Gastroesophageal sphincter (tissue), 3 donors: ENCODE measurements at regions not wholly inside any gene's neighbourhood (a gene's known extent, or its start where the extent isn't known, plus 50 kb on each side); places are given as distances from the start of the nearest gene placed in this dataset.

Source experiments
- EP300 ChIP-seq: sonication (generic); formaldehyde crosslinking; IDR thresholded peaks from one replicate; pipeline ENCODE4 v1.6.1; 2017; ENCODE audit warnings: antibody characterized with exemption, mild to moderate bottlenecking
- POLR2A ChIP-seq, 2 donors: fragments of 450-650 bp; IDR thresholded peaks; one replicate each; pipeline ENCODE4 v1.6.1; 2017; ENCODE audit warnings: antibody characterized with exemption in 2 of 2, mild to moderate bottlenecking in 2 of 2, moderate library complexity in 1 of 2
- POLR2AphosphoS5 ChIP-seq: sonication (generic); formaldehyde crosslinking; IDR thresholded peaks from one replicate; pipeline ENCODE4 v1.6.1; 2017; ENCODE audit warnings: antibody characterized with exemption
- TF ChIP-seq, protein P1 (sequence below), 4 experiments: fragments of 200-600 bp in 2 of 4; fragments of 450-650 bp in 2 of 4; sonication (generic) in 1 of 4; IDR thresholded peaks; one replicate each; pipeline ENCODE4 v1.5.1; 2017 to 2019; ENCODE audit warnings: antibody characterized with exemption in 4 of 4, mild to moderate bottlenecking in 2 of 4, moderate library complexity in 2 of 4

DNA sequence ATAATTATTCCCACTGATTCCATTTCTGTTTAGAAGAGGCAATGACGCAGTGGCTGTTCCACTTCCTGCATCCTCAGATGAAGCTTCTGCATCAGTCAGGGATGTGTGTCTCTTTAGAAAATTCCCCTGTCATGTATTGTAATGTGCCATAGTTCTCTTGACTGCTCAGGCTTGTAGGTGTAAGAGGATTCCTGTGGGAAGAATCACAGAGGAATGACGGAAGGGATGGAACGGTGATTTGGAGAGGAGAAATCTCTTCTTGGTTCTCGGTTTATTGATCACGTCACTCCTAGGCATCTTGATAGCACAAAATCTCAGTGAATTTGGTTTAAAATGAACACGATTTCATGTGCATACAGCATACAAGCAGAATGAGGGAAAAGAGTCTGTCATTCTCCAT is 69.8 kb upstream of the PRKCQ start:
- TF ChIP-seq POLR2A (IDR thresholded peaks at IDR 0.05) (no peak), POLR2AphosphoS5 (no peak), EP300 (no peak)
- TF ChIP-seq, protein P1, sequence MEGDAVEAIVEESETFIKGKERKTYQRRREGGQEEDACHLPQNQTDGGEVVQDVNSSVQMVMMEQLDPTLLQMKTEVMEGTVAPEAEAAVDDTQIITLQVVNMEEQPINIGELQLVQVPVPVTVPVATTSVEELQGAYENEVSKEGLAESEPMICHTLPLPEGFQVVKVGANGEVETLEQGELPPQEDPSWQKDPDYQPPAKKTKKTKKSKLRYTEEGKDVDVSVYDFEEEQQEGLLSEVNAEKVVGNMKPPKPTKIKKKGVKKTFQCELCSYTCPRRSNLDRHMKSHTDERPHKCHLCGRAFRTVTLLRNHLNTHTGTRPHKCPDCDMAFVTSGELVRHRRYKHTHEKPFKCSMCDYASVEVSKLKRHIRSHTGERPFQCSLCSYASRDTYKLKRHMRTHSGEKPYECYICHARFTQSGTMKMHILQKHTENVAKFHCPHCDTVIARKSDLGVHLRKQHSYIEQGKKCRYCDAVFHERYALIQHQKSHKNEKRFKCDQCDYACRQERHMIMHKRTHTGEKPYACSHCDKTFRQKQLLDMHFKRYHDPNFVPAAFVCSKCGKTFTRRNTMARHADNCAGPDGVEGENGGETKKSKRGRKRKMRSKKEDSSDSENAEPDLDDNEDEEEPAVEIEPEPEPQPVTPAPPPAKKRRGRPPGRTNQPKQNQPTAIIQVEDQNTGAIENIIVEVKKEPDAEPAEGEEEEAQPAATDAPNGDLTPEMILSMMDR (IDR thresholded peaks at IDR 0.05): no peak
